Neural progenitor cell (in vitro differentiated cells): ENCODE measurements at regions not wholly inside any gene's neighbourhood (a gene's known extent, or its start where the extent isn't known, plus 50 kb on each side); places are given as distances from the start of the nearest gene placed in this dataset.

ENCODE experiments used
- EZH2 ChIP-seq: fragments of 200-600 bp; sonication (generic); IDR thresholded peaks from 2 replicates; pipeline ENCODE4 v1.6.1; 2017; ENCODE audit warnings: antibody characterized with exemption, mild to moderate bottlenecking, moderate library complexity
- TF ChIP-seq, protein P1 (sequence below): fragments of 200-600 bp; sonication (generic); IDR thresholded peaks from 2 replicates; pipeline ENCODE4 v1.5.1; 2017; ENCODE audit warnings: antibody characterized with exemption, mild to moderate bottlenecking

DNA sequence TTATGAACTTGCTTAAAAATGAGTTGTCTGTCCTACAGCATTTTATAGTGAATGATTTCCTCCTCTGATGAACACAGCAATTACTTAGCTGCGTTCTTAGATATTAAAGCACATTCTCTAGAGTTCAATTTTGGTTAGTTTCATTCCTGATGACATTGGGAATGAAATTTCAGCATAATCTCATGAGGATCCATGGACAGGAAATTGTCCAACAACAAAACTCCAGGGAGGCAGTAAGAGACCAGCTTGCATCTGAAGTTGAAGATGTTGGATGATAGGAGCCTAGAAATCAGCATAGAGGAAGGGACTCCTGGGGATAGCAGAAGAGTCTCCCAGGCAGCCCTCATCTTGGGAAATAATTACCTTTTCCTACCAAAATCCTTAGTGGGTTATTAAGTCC is 128.7 kb upstream of the RAP1B start:
- TF ChIP-seq, protein P1, sequence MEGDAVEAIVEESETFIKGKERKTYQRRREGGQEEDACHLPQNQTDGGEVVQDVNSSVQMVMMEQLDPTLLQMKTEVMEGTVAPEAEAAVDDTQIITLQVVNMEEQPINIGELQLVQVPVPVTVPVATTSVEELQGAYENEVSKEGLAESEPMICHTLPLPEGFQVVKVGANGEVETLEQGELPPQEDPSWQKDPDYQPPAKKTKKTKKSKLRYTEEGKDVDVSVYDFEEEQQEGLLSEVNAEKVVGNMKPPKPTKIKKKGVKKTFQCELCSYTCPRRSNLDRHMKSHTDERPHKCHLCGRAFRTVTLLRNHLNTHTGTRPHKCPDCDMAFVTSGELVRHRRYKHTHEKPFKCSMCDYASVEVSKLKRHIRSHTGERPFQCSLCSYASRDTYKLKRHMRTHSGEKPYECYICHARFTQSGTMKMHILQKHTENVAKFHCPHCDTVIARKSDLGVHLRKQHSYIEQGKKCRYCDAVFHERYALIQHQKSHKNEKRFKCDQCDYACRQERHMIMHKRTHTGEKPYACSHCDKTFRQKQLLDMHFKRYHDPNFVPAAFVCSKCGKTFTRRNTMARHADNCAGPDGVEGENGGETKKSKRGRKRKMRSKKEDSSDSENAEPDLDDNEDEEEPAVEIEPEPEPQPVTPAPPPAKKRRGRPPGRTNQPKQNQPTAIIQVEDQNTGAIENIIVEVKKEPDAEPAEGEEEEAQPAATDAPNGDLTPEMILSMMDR, result no peak
- TF ChIP-seq EZH2, result no peak
